ENCODE measurements at regions not wholly inside any gene's neighbourhood (a gene's known extent, or its start where the extent isn't known, plus 50 kb on each side); places are given as distances from the start of the nearest gene placed in this dataset.

DNA sequence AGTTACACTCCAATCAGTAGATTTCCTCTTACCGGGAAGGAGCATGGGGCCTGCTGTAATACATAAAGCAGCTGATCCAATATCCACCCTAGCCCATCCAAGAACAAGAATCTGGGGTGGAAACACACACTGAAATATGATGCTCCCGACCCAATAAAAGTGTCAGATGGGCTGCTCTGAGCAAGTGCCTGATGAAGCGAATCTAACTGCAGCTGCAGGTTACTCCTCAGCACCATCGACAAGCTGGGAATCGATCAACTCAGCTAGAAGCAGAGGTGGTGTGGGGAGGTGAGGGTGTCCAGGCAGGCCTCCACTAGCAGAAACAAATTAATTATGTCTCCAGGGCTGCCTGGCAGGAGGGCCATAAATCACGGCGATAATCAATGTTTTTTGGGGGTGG, 64.0 kb upstream of the WSCD2 start:
- Histone ChIP-seq H3K4me1 (no peaks in the 10 kb centered on the region), H3K27me3 (no peaks in the 10 kb centered on the region), H3K27ac (no peak overlapping the region), H3K4me3 (no peak overlapping the region), H3K9me3 (peaks cover 0 to 3% of the 10 kb centered on the region in 2 donors), H3K36me3 (no peaks in the 10 kb centered on the region)
- no peak for DNase-seq (ENCODE audit: low spot score in 2 of 2)
- TF ChIP-seq, protein P1, sequence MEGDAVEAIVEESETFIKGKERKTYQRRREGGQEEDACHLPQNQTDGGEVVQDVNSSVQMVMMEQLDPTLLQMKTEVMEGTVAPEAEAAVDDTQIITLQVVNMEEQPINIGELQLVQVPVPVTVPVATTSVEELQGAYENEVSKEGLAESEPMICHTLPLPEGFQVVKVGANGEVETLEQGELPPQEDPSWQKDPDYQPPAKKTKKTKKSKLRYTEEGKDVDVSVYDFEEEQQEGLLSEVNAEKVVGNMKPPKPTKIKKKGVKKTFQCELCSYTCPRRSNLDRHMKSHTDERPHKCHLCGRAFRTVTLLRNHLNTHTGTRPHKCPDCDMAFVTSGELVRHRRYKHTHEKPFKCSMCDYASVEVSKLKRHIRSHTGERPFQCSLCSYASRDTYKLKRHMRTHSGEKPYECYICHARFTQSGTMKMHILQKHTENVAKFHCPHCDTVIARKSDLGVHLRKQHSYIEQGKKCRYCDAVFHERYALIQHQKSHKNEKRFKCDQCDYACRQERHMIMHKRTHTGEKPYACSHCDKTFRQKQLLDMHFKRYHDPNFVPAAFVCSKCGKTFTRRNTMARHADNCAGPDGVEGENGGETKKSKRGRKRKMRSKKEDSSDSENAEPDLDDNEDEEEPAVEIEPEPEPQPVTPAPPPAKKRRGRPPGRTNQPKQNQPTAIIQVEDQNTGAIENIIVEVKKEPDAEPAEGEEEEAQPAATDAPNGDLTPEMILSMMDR (IDR thresholded peaks at IDR 0.05), result no peak
- intact Hi-C loops (cut with DNase I), result no loop called here

DNA sequence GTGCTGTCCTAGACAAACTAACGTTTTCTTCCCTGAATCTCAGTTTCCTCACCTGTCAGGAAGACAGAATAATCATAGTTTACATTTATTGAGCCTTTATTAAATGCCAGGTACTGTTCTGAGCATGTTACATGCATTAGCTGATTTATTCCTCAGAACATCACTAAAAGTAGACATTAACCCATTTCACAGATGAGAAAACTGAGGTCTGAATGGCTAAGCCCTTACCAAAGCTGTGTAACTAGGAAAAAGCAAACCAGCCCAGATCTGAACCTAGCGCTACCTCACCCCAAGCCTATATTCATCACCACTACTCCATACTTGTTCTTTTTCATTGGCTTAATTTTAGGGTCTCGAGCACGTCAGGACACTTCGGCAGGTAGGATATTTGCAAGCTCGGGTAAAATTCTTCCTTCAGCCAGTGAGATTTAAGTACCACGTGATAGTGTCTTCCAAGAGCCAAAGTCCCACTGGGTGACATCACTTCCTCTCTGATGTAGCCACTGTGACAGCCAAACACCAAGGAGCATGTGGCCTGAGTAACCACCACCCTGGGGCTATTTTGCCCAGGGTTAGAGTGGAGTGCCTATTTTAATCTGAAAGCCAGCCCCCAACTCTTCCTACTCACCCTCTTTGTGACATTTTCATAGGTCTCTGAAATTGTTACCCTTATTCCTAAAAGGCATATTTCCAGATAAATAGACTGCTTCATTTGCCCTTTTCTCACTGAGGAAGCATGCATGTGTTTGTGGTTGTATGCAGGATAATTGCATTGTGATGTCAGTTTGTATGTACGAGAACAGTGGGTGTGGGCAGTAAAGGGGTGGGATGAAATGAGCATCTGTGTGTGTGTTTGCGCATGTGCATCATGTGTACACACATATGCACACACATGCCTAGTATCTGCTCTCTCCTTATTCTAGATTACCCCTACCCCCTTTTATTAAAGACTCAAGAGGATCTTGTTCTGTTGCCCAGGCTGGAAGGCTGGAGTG, 62.2 kb upstream of the WSCD2 start:
- TF ChIP-seq, protein P1 (IDR thresholded peaks at IDR 0.05), result no peak
- intact Hi-C loops (cut with DNase I), result no loop called here

DNA sequence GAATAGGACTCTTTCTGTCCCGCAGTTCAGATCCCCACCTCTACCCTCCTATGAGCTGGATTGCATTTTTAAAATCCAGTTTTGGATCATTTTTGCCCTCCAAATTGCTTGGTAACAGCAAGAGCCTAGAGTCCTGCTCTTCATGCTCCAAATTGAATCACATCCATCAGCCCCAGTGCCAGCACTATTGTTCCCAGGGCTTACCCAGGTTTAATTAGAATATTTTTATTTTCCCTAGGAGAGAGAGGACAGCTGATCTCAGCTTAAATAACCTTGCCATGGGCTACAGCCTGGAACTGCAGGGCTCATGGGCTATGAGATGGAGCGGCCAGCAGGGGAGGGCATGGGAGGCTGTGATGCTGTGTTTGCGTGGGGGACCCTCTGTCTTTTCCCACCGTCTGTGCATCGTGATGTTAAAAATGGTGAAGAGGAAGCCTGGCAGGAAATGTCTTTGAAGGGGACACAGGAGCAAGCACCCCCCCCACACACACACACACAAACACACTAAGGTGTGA, 59.4 kb upstream of the WSCD2 start:
- Histone ChIP-seq H3K36me3 (no peaks in the 10 kb centered on the region), H3K27ac (no peak overlapping the region), H3K9me3 (no peaks in the 10 kb centered on the region), H3K4me1 (no peaks in the 10 kb centered on the region), H3K4me3 (no peak overlapping the region), H3K27me3 (no peaks in the 10 kb centered on the region)
- no peak for DNase-seq (ENCODE audit: low spot score in 2 of 2)
- TF ChIP-seq, protein P1 (IDR thresholded peaks at IDR 0.05), result no peak
- intact Hi-C loops (cut with DNase I), result no loop called here

More for the DNA sequence above, 62.2 kb upstream of the WSCD2 start:
- no peaks in the 10 kb centered on the region for H3K36me3 ChIP-seq
- H3K27ac ChIP-seq, result no peak overlapping the region
- H3K9me3 ChIP-seq, result peaks cover 0 to 3% of the 10 kb centered on the region in 2 donors
- no peak for DNase-seq (ENCODE audit: low spot score in 2 of 2)
- H3K4me3 ChIP-seq, result no peak overlapping the region
- no peaks in the 10 kb centered on the region for H3K4me1 ChIP-seq
- H3K27me3 ChIP-seq, result no peaks in the 10 kb centered on the region

DNA sequence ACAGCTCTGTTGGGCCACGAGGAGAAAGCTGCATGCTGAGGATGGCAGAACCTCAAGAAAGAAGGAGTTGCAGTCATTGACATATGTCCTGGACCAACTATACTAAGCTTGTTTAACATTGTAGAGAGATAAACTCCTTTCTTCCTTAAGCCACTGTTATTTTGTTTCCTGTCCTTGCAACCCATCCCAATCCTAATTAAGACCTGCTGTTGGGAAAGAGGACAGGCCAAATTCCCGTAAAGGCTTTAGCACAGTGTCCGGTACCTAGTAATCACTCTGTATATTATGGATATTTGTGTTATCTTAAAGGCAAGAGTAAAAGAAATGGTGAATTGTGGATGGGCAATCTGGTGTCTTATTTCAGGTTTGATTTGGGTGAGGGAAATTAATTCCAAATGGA, 53.5 kb upstream of the WSCD2 start:
- no peak for DNase-seq (ENCODE audit: low spot score in 2 of 2)
- no peaks in the 10 kb centered on the region for H3K27me3 ChIP-seq

DNA sequence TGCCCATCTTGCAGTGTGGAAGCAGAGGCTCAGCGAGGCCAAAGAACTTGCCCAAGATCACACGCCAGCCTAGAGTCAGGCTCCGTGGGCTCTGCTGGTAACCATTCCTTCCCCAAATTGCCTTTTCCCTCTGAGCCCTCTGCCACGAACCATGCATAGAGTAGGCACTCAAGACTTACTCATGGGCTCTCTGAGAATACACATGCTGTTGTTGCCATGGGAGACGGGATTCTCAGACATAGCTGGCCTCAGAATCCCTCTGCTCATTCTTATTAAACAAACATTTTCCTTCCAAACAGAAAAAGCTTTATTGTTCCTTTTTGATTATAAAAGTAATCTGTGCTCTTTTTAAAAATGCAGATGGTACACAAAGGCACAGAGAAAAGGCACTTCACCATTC, 52.5 kb upstream of the WSCD2 start:
- Histone ChIP-seq H3K27ac (no peak overlapping the region), H3K36me3 (no peaks in the 10 kb centered on the region), H3K9me3 (no peaks in the 10 kb centered on the region), H3K27me3 (no peaks in the 10 kb centered on the region), H3K4me3 (no peak overlapping the region), H3K4me1 (no peaks in the 10 kb centered on the region)
- TF ChIP-seq, protein P1 (IDR thresholded peaks at IDR 0.05), result no peak
- no peak for DNase-seq (ENCODE audit: low spot score in 2 of 2)
- intact Hi-C loops (cut with DNase I), result no loop called here

More for the DNA sequence above, 53.5 kb upstream of the WSCD2 start:
- Histone ChIP-seq H3K27ac (no peak overlapping the region), H3K36me3 (no peaks in the 10 kb centered on the region), H3K9me3 (no peaks in the 10 kb centered on the region), H3K4me1 (no peaks in the 10 kb centered on the region), H3K4me3 (no peak overlapping the region)
- intact Hi-C loops (cut with DNase I), result no loop called here
- TF ChIP-seq, protein P1 (IDR thresholded peaks at IDR 0.05), result no peak

Data from ascending aorta (tissue), 2 donors.